ENCODE measurements at regions not wholly inside any gene's neighbourhood (a gene's known extent, or its start where the extent isn't known, plus 50 kb on each side); places are given as distances from the start of the nearest gene placed in this dataset.

- no peak overlapping the region for H3K4me3 ChIP-seq
- WGBS, 2 donors: 26 to 27% methylated on average over 7 of the region's 7 CpGs
- H3K27me3 ChIP-seq (ENCODE audit: control insufficient read depth in 3 of 3, insufficient read depth in 3 of 3, low read length in 2 of 3): no peaks in the 10 kb centered on the region
- ATAC-seq (ENCODE audit: insufficient read depth, low FRiP score) (no peak), DNase-seq (peak; percentile 23 to 89 (median 77))
- H3K27ac ChIP-seq (ENCODE audit: low read depth in 1 of 2, low read length in 1 of 2): no peak overlapping the region
- H3K36me3 ChIP-seq (ENCODE audit: control insufficient read depth in 4 of 4, insufficient read depth in 4 of 4, low read length in 4 of 4): no peaks in the 10 kb centered on the region
- no peaks in the 10 kb centered on the region for H3K9me3 ChIP-seq (ENCODE audit: control insufficient read depth in 4 of 4, insufficient read depth in 3 of 4, low read length in 3 of 4)
- H3K9ac ChIP-seq (ENCODE audit: insufficient read depth in 1 of 2, low read length in 2 of 2): no peak overlapping the region
- TF ChIP-seq, protein P1, sequence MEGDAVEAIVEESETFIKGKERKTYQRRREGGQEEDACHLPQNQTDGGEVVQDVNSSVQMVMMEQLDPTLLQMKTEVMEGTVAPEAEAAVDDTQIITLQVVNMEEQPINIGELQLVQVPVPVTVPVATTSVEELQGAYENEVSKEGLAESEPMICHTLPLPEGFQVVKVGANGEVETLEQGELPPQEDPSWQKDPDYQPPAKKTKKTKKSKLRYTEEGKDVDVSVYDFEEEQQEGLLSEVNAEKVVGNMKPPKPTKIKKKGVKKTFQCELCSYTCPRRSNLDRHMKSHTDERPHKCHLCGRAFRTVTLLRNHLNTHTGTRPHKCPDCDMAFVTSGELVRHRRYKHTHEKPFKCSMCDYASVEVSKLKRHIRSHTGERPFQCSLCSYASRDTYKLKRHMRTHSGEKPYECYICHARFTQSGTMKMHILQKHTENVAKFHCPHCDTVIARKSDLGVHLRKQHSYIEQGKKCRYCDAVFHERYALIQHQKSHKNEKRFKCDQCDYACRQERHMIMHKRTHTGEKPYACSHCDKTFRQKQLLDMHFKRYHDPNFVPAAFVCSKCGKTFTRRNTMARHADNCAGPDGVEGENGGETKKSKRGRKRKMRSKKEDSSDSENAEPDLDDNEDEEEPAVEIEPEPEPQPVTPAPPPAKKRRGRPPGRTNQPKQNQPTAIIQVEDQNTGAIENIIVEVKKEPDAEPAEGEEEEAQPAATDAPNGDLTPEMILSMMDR (IDR thresholded peaks at IDR 0.05; ENCODE audit: control extremely low read depth, extremely low read depth): peak; percentile 47
- H3K4me1 ChIP-seq (ENCODE audit: control insufficient read depth in 5 of 5, insufficient read depth in 5 of 5, low read length in 5 of 5): no peaks in the 10 kb centered on the region
These were observed 199.5 kb upstream of the LMCD1 start for GRCh38 chr3:8301977-8302735.

DNA sequence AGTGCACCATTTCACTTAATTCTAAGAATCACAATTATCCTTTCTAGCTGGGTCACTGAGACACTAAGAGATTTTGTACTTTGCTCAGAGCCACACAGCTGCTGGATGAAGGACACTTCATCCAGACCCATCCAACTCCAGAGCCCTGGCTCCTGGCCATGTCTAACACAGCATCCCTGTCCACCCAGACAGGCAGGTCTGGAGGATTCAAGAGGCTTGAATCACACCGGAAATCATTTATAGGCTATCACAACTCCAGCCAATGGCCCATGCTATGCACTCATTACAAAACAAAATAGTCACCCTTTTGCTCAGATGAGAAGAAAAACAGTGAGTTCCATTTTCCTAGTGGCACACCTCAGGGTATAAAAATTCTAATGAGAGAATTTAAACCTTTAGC is 198.2 kb upstream of the LMCD1 start:
- Histone ChIP-seq H3K4me3 (no peak overlapping the region), H3K9ac (ENCODE audit: insufficient read depth in 1 of 2, low read length in 2 of 2) (no peak overlapping the region), H3K27me3 (ENCODE audit: control insufficient read depth in 3 of 3, insufficient read depth in 3 of 3, low read length in 2 of 3) (no peaks in the 10 kb centered on the region), H3K27ac (ENCODE audit: low read depth in 1 of 2, low read length in 1 of 2) (no peak overlapping the region), H3K4me1 (ENCODE audit: control insufficient read depth in 5 of 5, insufficient read depth in 5 of 5, low read length in 5 of 5) (no peaks in the 10 kb centered on the region), H3K9me3 (ENCODE audit: control insufficient read depth in 4 of 4, insufficient read depth in 3 of 4, low read length in 3 of 4) (peaks cover 0 to 2% (median 0%) of the 10 kb centered on the region in 4 donors), H3K36me3 (ENCODE audit: control insufficient read depth in 4 of 4, insufficient read depth in 4 of 4, low read length in 4 of 4) (no peaks in the 10 kb centered on the region)
- DNase-seq (no peak), ATAC-seq (ENCODE audit: insufficient read depth, low FRiP score) (no peak)
- TF ChIP-seq, protein P1 (IDR thresholded peaks at IDR 0.05; ENCODE audit: control extremely low read depth, extremely low read depth): no peak
- 82 to 87% methylated on average over 1 of the region's 1 CpG for WGBS, 2 donors

DNA sequence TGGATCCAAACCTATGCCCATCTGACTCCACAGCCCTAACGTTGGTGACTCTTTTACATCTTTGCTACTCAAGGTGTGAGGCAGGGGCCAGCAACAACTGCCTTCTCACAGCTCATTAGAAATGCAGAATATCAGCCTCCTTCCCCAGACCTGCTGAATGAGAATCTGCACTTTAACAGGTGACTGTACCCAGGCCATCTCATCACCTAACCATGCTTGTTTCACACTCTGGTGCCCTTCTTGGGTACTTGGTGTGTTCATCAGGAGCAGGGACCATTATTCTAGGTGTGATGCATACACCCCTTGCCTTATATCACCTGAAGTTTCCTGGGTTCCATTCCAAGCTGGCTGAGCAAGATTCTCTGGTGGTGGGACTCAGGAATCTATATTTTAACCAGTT is 196.3 kb upstream of the LMCD1 start:
- Histone ChIP-seq H3K27ac (ENCODE audit: low read depth in 1 of 2, low read length in 1 of 2) (no peak overlapping the region), H3K4me1 (ENCODE audit: control insufficient read depth in 5 of 5, insufficient read depth in 5 of 5, low read length in 5 of 5) (no peaks in the 10 kb centered on the region), H3K9ac (ENCODE audit: insufficient read depth in 1 of 2, low read length in 2 of 2) (no peak overlapping the region), H3K27me3 (ENCODE audit: control insufficient read depth in 3 of 3, insufficient read depth in 3 of 3, low read length in 2 of 3) (no peaks in the 10 kb centered on the region), H3K4me3 (no peak overlapping the region), H3K9me3 (ENCODE audit: control insufficient read depth in 4 of 4, insufficient read depth in 3 of 4, low read length in 3 of 4) (peaks cover 0 to 2% (median 0%) of the 10 kb centered on the region in 4 donors), H3K36me3 (ENCODE audit: control insufficient read depth in 4 of 4, insufficient read depth in 4 of 4, low read length in 4 of 4) (no peaks in the 10 kb centered on the region)
- ATAC-seq (ENCODE audit: insufficient read depth, low FRiP score) (no peak), DNase-seq (no peak)
- WGBS, 2 donors: 66 to 81% methylated on average over 1 of the region's 1 CpG
- TF ChIP-seq, protein P1 (IDR thresholded peaks at IDR 0.05; ENCODE audit: control extremely low read depth, extremely low read depth): no peak

Data from lung (tissue), 11 donors.